H54 (cell line): ENCODE measurements at regions not wholly inside any gene's neighbourhood (a gene's known extent, or its start where the extent isn't known, plus 50 kb on each side); places are given as distances from the start of the nearest gene placed in this dataset.

Experiments used
- DNase-seq: peaks from one replicate; pipeline ENCODE4 v3.0.0; 2011; ENCODE audit warnings: low spot score, mixed read lengths; ENCODE audit not compliant: insufficient read length
- FAIRE-seq: peaks from 3 replicates; lab custom pipeline; 2011; peaks lifted over from hg19 to GRCh38; lab: Jason Lieb, UNC
- POLR2A ChIP-seq: IDR thresholded peaks from 2 replicates; pipeline ENCODE4 v1.6.1; 2011; ENCODE audit warnings: low read depth, mild to moderate bottlenecking, low read length

- no peak for TF ChIP-seq POLR2A
- FAIRE-seq (no peak), DNase-seq (no peak)
Measured at GRCh38 chrX:109940411-109940810, 62.5 kb upstream of the TMEM164 start.

GRCh38 chrX:109943092-109943739, 59.7 kb upstream of the TMEM164 start:
- DNase-seq (no peak), FAIRE-seq (no peak)
- TF ChIP-seq POLR2A: no peak

- no peak for FAIRE-seq
- no peak for TF ChIP-seq POLR2A
- DNase-seq: no peak
Measured at GRCh38 chrX:109943740-109944092, 59.2 kb upstream of the TMEM164 start.

GRCh38 chrX:109952050-109952449, 50.9 kb upstream of the TMEM164 start:
- no peak for TF ChIP-seq POLR2A
- DNase-seq: peak; percentile 9
- FAIRE-seq: no peak

GRCh38 chrX:109952985-109953905, 49.7 kb upstream of the TMEM164 start:
- FAIRE-seq (no peak), DNase-seq (no peak)
- no peak for TF ChIP-seq POLR2A
